ENCODE measurements at regions not wholly inside any gene's neighbourhood (a gene's known extent, or its start where the extent isn't known, plus 50 kb on each side); places are given as distances from the start of the nearest gene placed in this dataset.

DNA sequence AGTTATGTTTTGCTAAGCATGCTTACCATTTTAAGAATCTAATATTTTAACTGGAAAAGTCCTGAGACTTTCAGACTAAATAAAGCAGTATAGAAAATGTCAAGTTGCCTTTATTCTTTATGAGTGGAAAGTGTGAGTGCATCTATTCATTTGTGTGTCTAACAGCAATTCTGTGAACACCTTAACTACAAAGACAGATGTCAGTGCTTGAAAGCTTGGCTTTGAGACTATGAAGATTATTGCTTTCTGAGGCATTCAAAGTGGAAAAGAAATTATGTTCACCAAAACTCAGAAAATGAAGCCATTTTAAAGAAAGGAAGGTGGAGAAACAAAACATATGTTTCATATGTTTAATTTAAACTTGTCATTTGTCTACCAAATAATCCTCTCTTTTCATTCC lies 294.5 kb upstream of the SEMA3C start:
- no peak for DNase-seq
- Mint-ChIP-seq H3K27ac (peak overlapping the region; percentile 74), H3K9me3 (no peaks in the 10 kb centered on the region), H3K4me1 (peaks cover 5% of the 10 kb centered on the region), H3K4me3 (no peak overlapping the region), H3K27me3 (ENCODE audit: low read depth, poor library complexity) (no peaks in the 10 kb centered on the region), H3K36me3 (ENCODE audit: low read depth) (no peaks in the 10 kb centered on the region)
- TF ChIP-seq, protein P1, sequence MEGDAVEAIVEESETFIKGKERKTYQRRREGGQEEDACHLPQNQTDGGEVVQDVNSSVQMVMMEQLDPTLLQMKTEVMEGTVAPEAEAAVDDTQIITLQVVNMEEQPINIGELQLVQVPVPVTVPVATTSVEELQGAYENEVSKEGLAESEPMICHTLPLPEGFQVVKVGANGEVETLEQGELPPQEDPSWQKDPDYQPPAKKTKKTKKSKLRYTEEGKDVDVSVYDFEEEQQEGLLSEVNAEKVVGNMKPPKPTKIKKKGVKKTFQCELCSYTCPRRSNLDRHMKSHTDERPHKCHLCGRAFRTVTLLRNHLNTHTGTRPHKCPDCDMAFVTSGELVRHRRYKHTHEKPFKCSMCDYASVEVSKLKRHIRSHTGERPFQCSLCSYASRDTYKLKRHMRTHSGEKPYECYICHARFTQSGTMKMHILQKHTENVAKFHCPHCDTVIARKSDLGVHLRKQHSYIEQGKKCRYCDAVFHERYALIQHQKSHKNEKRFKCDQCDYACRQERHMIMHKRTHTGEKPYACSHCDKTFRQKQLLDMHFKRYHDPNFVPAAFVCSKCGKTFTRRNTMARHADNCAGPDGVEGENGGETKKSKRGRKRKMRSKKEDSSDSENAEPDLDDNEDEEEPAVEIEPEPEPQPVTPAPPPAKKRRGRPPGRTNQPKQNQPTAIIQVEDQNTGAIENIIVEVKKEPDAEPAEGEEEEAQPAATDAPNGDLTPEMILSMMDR (IDR thresholded peaks at IDR 0.05): no peak

DNA sequence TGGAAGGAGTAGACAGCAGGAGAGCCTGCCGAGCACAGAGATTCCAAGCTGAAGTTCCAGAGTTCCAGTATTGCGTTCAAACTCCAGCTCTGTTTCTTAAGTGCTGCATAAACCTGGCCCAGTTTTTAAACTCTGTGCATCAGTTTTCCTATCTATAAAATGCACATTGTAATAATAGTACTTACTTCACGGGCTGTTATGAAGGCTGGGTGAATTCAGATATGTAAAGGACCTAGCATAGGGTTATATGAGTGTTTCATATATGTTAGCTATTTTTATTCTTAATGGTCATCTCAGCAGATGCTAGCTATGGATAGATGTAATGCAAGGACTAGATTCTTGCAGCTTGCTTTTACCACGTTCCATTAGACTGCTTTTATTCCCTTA lies 293.1 kb upstream of the SEMA3C start:
- no peaks in the 10 kb centered on the region for H3K9me3 Mint-ChIP-seq
- no peak for DNase-seq
- no peak overlapping the region for H3K4me3 Mint-ChIP-seq
- no peaks in the 10 kb centered on the region for H3K27me3 Mint-ChIP-seq (ENCODE audit: low read depth, poor library complexity)
- no peaks in the 10 kb centered on the region for H3K36me3 Mint-ChIP-seq (ENCODE audit: low read depth)
- no peak overlapping the region for H3K27ac Mint-ChIP-seq
- TF ChIP-seq, protein P1 (IDR thresholded peaks at IDR 0.05): no peak
- peaks cover 5% of the 10 kb centered on the region for H3K4me1 Mint-ChIP-seq

DNA sequence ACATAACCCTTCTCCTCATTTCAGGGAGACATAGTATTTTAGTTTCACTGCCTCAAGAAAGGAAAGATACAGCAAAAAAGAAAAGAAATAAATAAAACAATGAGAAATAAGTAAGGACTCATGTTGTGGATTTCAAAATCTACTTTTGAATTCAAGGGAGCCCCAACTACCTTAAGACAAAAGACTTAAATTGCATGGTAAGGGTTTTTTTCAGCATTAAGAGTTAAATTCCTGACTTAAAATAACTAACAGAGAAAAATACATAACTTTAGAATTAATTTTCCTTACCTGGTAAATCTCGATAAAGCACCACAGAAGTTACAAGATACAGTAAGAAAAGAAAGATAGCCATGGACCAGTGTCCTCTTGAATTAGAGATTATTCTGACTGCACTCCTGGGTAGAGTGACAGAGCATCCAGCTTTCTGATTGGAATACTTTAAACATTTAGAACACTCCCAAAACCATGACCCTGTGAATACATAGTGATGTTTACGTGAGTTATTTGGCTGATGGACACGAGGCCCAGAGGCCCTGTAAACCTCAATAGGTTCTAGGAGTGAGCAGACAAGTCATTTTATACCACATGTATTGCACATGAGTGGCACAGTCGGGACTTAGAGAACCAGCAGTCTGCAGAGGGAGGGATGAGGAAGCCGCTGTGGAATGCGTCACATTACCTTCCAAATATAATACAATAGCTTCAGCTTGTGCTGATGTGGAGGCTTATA lies 292.5 kb upstream of the SEMA3C start:
- Mint-ChIP-seq H3K36me3 (ENCODE audit: low read depth) (no peaks in the 10 kb centered on the region), H3K4me1 (peaks cover 5% of the 10 kb centered on the region), H3K9me3 (no peaks in the 10 kb centered on the region), H3K27me3 (ENCODE audit: low read depth, poor library complexity) (no peaks in the 10 kb centered on the region), H3K27ac (peak overlapping the region; percentile 59), H3K4me3 (no peak overlapping the region)
- no peak for DNase-seq
- TF ChIP-seq, protein P1 (IDR thresholded peaks at IDR 0.05): no peak

DNA sequence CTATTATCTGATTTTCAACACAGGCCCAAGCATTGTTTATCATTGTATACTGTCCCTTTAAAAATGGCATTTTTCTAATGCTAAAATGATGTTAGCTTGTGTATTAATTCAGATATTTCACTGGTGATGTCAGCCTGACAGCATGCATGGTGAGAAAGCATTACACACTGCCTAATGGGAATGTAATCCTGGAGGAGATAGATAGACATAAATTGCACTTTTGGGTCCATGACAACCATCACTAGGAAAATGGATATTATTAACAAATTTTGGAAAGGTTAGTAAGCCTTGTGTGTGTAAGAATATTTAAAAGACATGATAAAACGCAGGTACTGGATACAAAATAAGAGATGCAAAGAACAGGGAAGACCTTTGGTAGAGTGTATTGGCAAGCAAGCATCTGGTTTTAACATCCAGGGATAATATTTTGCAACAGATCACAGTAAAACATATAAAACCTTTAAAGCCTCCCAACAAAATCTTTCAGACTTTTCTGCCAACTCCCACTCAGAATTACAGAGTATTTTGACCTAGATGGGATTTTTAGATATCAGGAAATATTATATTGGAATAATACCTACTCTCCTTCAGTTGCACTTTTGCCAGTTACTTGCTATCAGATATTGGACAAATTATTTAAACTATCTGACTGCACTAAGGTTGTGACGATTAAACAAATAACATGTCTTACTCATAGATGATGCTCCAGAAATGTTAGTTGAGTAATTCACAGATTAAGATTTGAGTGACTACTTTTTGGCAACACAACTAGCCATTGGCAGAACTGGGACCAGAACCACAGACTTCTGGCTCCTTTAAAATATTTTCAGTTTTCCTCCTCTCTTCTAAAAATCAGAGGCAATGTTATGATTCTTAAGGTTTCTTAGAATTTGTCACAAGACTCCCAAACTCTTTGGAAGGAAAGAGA lies 291.6 kb upstream of the SEMA3C start:
- no peak overlapping the region for H3K27ac Mint-ChIP-seq
- no peaks in the 10 kb centered on the region for H3K9me3 Mint-ChIP-seq
- no peak for DNase-seq
- peaks cover 5% of the 10 kb centered on the region for H3K4me1 Mint-ChIP-seq
- TF ChIP-seq, protein P1 (IDR thresholded peaks at IDR 0.05): no peak
- H3K4me3 Mint-ChIP-seq: no peak overlapping the region
- H3K27me3 Mint-ChIP-seq (ENCODE audit: low read depth, poor library complexity): no peaks in the 10 kb centered on the region
- H3K36me3 Mint-ChIP-seq (ENCODE audit: low read depth): no peaks in the 10 kb centered on the region

DNA sequence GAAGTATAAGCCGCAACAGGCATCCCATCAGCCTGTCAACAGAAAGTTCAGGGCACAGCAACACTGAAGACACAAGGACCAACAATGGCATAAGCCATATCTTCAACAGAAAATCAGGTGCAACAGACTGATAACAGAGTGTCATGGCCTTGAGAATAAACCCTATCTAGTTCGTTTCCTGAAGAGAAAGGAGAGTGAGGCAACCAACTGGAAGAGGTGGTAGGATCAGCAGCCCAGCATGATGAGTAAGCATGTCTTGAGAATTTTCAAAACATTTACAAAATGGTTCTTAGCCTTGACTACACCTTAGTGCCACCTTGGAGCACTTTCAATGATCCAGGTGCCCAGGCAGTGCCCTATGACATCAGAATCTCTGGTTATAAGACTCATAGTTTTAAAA lies 290.2 kb upstream of the SEMA3C start:
- Mint-ChIP-seq H3K36me3 (ENCODE audit: low read depth) (no peaks in the 10 kb centered on the region), H3K4me1 (no peaks in the 10 kb centered on the region), H3K4me3 (no peak overlapping the region), H3K9me3 (no peaks in the 10 kb centered on the region), H3K27ac (no peak overlapping the region), H3K27me3 (ENCODE audit: low read depth, poor library complexity) (peaks cover 4% of the 10 kb centered on the region)
- DNase-seq: no peak
- TF ChIP-seq, protein P1 (IDR thresholded peaks at IDR 0.05): no peak

Data from nephron progenitor cell (in vitro differentiated cells).